Right renal pelvis (tissue), 4 donors: ENCODE measurements at regions not wholly inside any gene's neighbourhood (a gene's known extent, or its start where the extent isn't known, plus 50 kb on each side); places are given as distances from the start of the nearest gene placed in this dataset.

Experiments
- DNase-seq, 4 donors: peaks; one replicate each; pipeline ENCODE4 v3.0.0-alpha.2; 2013; ENCODE audit warnings: low read depth in 4 of 4, low spot score in 3 of 4, missing footprints in 1 of 4

GRCh38 chr1:5662744-5663126 is 329.5 kb downstream of the NPHP4 start:
- no peak for DNase-seq

- no peak for DNase-seq
Observed at GRCh38 chr1:5662086-5662743, 330.0 kb downstream of the NPHP4 start.

- no peak for DNase-seq
Observed at GRCh38 chr1:5661196-5662085, 330.8 kb downstream of the NPHP4 start.

- no peak for DNase-seq
Observed at GRCh38 chr1:5660141-5660935, 331.9 kb downstream of the NPHP4 start.

GRCh38 chr1:5659606-5660005 is 332.6 kb downstream of the NPHP4 start:
- no peak for DNase-seq

- no peak for DNase-seq
Observed at GRCh38 chr1:5658340-5659316, 333.6 kb downstream of the NPHP4 start.

GRCh38 chr1:5651964-5652821 is 340.0 kb downstream of the NPHP4 start:
- DNase-seq = no peak

- no peak for DNase-seq
Observed at GRCh38 chr1:5651473-5651872, 340.8 kb downstream of the NPHP4 start.

GRCh38 chr1:5651027-5651410 is 341.2 kb downstream of the NPHP4 start:
- no peak for DNase-seq

- peak in 1 of 4 donors; percentile 20 for DNase-seq
Observed at GRCh38 chr1:5650283-5651026, 341.8 kb downstream of the NPHP4 start.

- no peak for DNase-seq
Observed at GRCh38 chr1:5649795-5650194, 342.4 kb downstream of the NPHP4 start.

- DNase-seq = no peak
Observed at GRCh38 chr1:5649166-5649551, 343.1 kb downstream of the NPHP4 start.

GRCh38 chr1:5648410-5649165 is 343.6 kb downstream of the NPHP4 start:
- no peak for DNase-seq

- DNase-seq = peak in 1 of 4 donors; percentile 22
Observed at GRCh38 chr1:5647234-5647633, 345.0 kb downstream of the NPHP4 start.

GRCh38 chr1:5646486-5647149 is 345.6 kb downstream of the NPHP4 start:
- DNase-seq = no peak

- no peak for DNase-seq
Observed at GRCh38 chr1:5645929-5646328, 346.3 kb downstream of the NPHP4 start.

GRCh38 chr1:5645135-5645399 is 347.2 kb downstream of the NPHP4 start:
- DNase-seq = no peak
